Right lobe of liver (tissue), 6 donors: ENCODE measurements at regions not wholly inside any gene's neighbourhood (a gene's known extent, or its start where the extent isn't known, plus 50 kb on each side); places are given as distances from the start of the nearest gene placed in this dataset.

ENCODE experiments used
- ATAC-seq, 4 donors: fragments of 200-7000 bp; cut with Tn5 transposase; one replicate each; pipeline ENCODE4 v1.9.1; 2020; ENCODE audit warnings: mild to moderate bottlenecking in 4 of 4, moderate library complexity in 4 of 4
- DNase-seq, 3 donors: peaks; one replicate each; pipeline ENCODE4 v3.0.0-alpha.2; 2020
- H3K27ac ChIP-seq, 3 donors: fragments of 200-600 bp; one replicate each; pipeline ENCODE4 v1.8.0; 2022
- H3K27me3 ChIP-seq, 2 donors: fragments of 200-600 bp; one replicate each; pipeline ENCODE4 v1.8.0; 2022
- H3K36me3 ChIP-seq, 4 donors: fragments of 200-600 bp; sonication (generic) in 1 of 4; one replicate each; pipeline versions ENCODE4 v1.5.1 to v1.8.0; 2017 to 2022; ENCODE audit warnings: control low read depth in 1 of 4
- H3K4me1 ChIP-seq, 4 donors: fragments of 200-600 bp; sonication (generic) in 1 of 4; one replicate each; pipeline versions ENCODE4 v1.5.1 to v1.8.0; 2017 to 2022; ENCODE audit warnings: control low read depth in 1 of 4
- H3K4me3 ChIP-seq, 3 donors: fragments of 200-600 bp; one replicate each; pipeline ENCODE4 v1.8.0; 2022
- H3K9me3 ChIP-seq, 4 donors: fragments of 200-600 bp; sonication (generic) in 1 of 4; one replicate each; pipeline versions ENCODE4 v1.5.1 to v1.8.0; 2017 to 2022; ENCODE audit warnings: control low read depth in 1 of 4
- POLR2A ChIP-seq: fragments of 450-650 bp; IDR thresholded peaks from one replicate; pipeline ENCODE4 v1.6.1; 2017; ENCODE audit warnings: antibody characterized with exemption, mild to moderate bottlenecking
- WGBS: methylation state at CpG from one replicate; pipeline ENCODE4 v1.1.6; 2018; ENCODE audit warnings: low coverage, low lambda C conversion rate; ENCODE audit not compliant: insufficient coverage; ENCODE audit errors: missing lambda C conversion rate; 5-methylcytosine and 5-hydroxymethylcytosine counted together
- intact Hi-C, 2 donors: fragments of 100-400 bp; cut with DNase I; formaldehyde crosslinking; loops; one replicate each; pipeline versions ENCODE4 v1.11.2 to v1.14.1; 2022
- TF ChIP-seq, protein P1 (sequence below), 4 donors: fragments of 200-600 bp in 3 of 4; fragments of 450-650 bp in 1 of 4; IDR thresholded peaks; one replicate each; pipeline versions ENCODE4 v1.5.1 to v1.8.0; 2016 to 2022; ENCODE audit warnings: antibody characterized with exemption in 4 of 4, mild to moderate bottlenecking in 2 of 4
- donor health status: DM: no; HTN: yes; CAD: no.
- donor health status: DM: no; HTN: no; CAD: no.
- donor health status: DM: no; HTN: no; CAD: no.
- donor health status: DM: no; HTN: yes; CAD: no.
- donor health status: DM: no; HTN: yes; CAD: no.

DNA sequence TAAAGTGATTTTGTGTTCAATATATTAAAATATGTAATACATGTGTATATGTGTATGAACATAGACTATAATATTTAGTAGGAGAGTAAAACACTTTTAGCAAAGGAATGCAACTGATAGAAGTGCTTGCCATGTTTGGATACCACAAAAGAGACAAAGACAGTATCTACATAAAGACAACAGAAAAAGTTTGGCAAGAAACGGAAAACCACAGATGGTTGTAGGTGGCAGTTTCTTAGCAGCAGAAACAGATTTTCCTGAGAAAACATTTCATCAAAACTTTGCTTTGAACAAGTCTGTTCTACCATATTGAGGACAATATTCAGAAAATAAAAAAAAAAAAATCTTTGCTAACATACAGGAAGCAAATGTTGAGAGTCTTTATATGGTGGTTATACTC is 1560.4 kb upstream of the GBE1 start:
- WGBS: 69% methylated on average over 1 of the region's 1 CpG
- H3K4me1 ChIP-seq: no peaks in the 10 kb centered on the region
- ATAC-seq: no peak
- no peaks in the 10 kb centered on the region for H3K27me3 ChIP-seq
- no peak for TF ChIP-seq POLR2A
- TF ChIP-seq, protein P1, sequence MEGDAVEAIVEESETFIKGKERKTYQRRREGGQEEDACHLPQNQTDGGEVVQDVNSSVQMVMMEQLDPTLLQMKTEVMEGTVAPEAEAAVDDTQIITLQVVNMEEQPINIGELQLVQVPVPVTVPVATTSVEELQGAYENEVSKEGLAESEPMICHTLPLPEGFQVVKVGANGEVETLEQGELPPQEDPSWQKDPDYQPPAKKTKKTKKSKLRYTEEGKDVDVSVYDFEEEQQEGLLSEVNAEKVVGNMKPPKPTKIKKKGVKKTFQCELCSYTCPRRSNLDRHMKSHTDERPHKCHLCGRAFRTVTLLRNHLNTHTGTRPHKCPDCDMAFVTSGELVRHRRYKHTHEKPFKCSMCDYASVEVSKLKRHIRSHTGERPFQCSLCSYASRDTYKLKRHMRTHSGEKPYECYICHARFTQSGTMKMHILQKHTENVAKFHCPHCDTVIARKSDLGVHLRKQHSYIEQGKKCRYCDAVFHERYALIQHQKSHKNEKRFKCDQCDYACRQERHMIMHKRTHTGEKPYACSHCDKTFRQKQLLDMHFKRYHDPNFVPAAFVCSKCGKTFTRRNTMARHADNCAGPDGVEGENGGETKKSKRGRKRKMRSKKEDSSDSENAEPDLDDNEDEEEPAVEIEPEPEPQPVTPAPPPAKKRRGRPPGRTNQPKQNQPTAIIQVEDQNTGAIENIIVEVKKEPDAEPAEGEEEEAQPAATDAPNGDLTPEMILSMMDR (IDR thresholded peaks at IDR 0.05): no peak
- intact Hi-C loops: no loop called here
- no peaks in the 10 kb centered on the region for H3K36me3 ChIP-seq
- H3K27ac ChIP-seq: no peak overlapping the region
- no peak for DNase-seq
- no peak overlapping the region for H3K4me3 ChIP-seq
- no peaks in the 10 kb centered on the region for H3K9me3 ChIP-seq

DNA sequence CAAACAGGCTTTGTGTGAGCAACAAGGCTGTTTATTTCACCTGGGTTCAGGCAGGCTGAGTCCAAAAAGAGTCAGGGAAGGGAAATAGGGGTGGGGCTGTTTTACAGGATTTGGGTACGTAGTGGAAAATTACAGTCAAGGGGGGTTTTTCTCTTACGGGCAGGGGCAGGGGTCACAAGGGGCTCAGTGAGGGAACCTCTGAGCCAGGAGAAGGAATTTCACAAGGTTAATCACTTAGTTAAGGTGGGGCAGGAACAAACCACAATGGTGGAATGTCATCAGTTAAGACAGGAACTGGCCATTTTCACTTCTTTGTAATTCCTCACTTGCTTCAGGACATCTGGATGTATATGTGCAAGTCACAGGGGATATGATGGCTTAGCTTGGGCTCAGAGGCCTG is 1592.8 kb upstream of the GBE1 start:
- H3K27ac ChIP-seq: no peak overlapping the region
- TF ChIP-seq, protein P1 (IDR thresholded peaks at IDR 0.05): no peak
- TF ChIP-seq POLR2A: no peak
- ATAC-seq: no peak

DNA sequence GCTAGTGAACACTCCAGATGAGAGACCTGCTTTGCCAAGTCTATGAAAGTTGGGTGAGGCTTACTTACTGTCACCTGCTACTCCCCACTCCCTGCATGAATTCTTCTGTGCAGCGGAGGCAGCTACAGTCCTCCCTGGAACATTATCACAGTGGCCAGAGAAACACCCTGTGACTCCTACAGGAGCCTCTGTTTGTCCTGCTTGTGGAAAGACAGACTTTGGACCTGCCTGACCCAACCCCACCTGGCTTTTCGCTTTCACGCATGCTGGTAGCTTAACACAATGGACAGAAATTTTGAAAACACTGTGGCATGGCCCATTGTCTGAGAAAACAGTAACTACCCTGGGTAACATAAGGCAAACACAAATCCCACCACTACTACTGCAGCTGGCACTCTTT is 1565.5 kb upstream of the CADM2 start:
- no peak for DNase-seq
- WGBS: 41% methylated on average over 2 of the region's 3 CpGs
- Histone ChIP-seq H3K36me3 (no peaks in the 10 kb centered on the region), H3K4me1 (no peaks in the 10 kb centered on the region), H3K27ac (no peak overlapping the region), H3K4me3 (no peak overlapping the region), H3K27me3 (no peaks in the 10 kb centered on the region), H3K9me3 (no peaks in the 10 kb centered on the region)
- no peak for TF ChIP-seq POLR2A
- TF ChIP-seq, protein P1 (IDR thresholded peaks at IDR 0.05): no peak
- intact Hi-C loops: no loop called here
- ATAC-seq: peak; percentile 38 to 75 (median 54)

More for the DNA sequence above, 1592.8 kb upstream of the GBE1 start:
- Histone ChIP-seq H3K4me3 (no peak overlapping the region), H3K36me3 (no peaks in the 10 kb centered on the region), H3K27me3 (no peaks in the 10 kb centered on the region), H3K9me3 (no peaks in the 10 kb centered on the region), H3K4me1 (no peaks in the 10 kb centered on the region)
- WGBS: 42% methylated on average over 2 of the region's 2 CpGs
- intact Hi-C loops: no loop called here
- no peak for DNase-seq

DNA sequence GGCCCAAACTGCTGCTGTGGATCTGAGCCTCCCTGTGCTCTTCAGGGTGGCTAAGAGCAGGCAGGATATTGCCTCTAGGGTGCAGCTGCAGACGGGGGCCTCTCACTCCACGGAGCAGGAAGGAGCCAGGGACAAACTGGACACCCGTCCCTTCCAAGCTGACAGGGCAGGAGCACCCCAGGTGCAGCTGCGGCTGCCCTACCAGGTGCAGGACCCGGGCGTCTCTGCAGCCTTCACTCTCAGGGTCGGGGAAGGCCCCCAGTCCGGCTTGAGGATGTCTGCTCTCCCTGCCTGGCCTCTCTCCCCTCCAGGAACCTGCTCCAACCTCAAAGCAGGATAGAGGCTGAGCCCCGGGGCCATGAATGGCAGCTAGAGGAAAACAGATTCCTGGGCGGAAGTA is 1554.9 kb upstream of the CADM2 start:
- no peaks in the 10 kb centered on the region for H3K4me1 ChIP-seq
- intact Hi-C loops: no loop called here
- H3K27me3 ChIP-seq: no peaks in the 10 kb centered on the region
- no peak overlapping the region for H3K27ac ChIP-seq
- no CpG with 5 or more reads among the region's 10 CpGs for WGBS
- TF ChIP-seq, protein P1 (IDR thresholded peaks at IDR 0.05): no peak
- no peak for TF ChIP-seq POLR2A
- H3K36me3 ChIP-seq: no peaks in the 10 kb centered on the region
- peak in 1 of 4 donors; percentile 36 for ATAC-seq
- H3K4me3 ChIP-seq: no peak overlapping the region
- no peak for DNase-seq
- H3K9me3 ChIP-seq: peaks cover 0 to 3% (median 0%) of the 10 kb centered on the region in 4 donors

DNA sequence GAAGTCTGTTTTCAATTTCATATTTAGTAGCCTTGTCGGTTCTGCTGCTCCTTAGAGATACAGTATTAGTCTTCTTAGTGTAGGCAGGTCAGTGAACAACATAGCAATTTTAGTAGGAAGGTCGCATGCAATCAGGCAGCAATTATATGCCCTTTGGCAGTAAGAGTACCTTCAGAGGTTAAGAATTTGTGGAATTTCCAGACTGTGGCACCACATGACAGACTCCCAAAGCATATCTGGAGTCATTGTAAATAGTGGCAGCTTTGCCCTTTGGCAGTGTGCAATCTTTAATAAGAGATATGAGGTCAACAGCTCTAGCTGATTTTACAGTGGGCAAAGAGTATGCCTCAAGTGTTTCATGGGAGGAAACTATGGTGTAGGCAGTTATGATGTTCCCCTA is 1532.5 kb upstream of the CADM2 start:
- 21% methylated on average over 2 of the region's 2 CpGs for WGBS
- no peak for DNase-seq
- Histone ChIP-seq H3K27me3 (no peaks in the 10 kb centered on the region), H3K27ac (no peak overlapping the region), H3K36me3 (no peaks in the 10 kb centered on the region), H3K4me1 (no peaks in the 10 kb centered on the region), H3K4me3 (no peak overlapping the region), H3K9me3 (no peaks in the 10 kb centered on the region)
- intact Hi-C loops: no loop called here
- ATAC-seq: no peak
- TF ChIP-seq, protein P1 (IDR thresholded peaks at IDR 0.05): no peak
- no peak for TF ChIP-seq POLR2A
